H1 (cell line): ENCODE measurements at regions not wholly inside any gene's neighbourhood (a gene's known extent, or its start where the extent isn't known, plus 50 kb on each side); places are given as distances from the start of the nearest gene placed in this dataset.

Source experiments
- CBX8 ChIP-seq: fragments of 300-800, 300-1000 bp; sonication (generic); IDR thresholded peaks from 2 replicates; pipeline ENCODE4 v1.7.1; 2016; ENCODE audit warnings: low read depth, low read length, borderline replicate concordance
- GTF2F1 ChIP-seq: IDR thresholded peaks from 2 replicates; pipeline ENCODE4 v1.6.1; 2012; ENCODE audit warnings: low read depth, low read length, improper control_type of control experiment, borderline replicate concordance
- SAP30 ChIP-seq: fragments of 300-600 bp; sonication (generic); IDR thresholded peaks from 2 replicates; pipeline ENCODE4 v1.7.1; 2012; ENCODE audit warnings: low read length, moderate library complexity, mild to moderate bottlenecking, inconsistent platforms; ENCODE audit not compliant: insufficient read depth, insufficient replicate concordance
- ZNF274 ChIP-seq: IDR thresholded peaks from 2 replicates; pipeline ENCODE4 v1.7.0; 2012; ENCODE audit warnings: low read length, borderline replicate concordance; ENCODE audit errors: extremely low read depth

- TF ChIP-seq GTF2F1 (no peak), CBX8 (no peak), ZNF274 (no peak), SAP30 (no peak)
Observed at GRCh38 chr2:147456779-147457178, 388.1 kb upstream of the ACVR2A start (continued).
